ENCODE measurements at regions not wholly inside any gene's neighbourhood (a gene's known extent, or its start where the extent isn't known, plus 50 kb on each side); places are given as distances from the start of the nearest gene placed in this dataset.
A peak's percentile ranks its signal among the peaks of the same experiment; 100 is the strongest.

DNA sequence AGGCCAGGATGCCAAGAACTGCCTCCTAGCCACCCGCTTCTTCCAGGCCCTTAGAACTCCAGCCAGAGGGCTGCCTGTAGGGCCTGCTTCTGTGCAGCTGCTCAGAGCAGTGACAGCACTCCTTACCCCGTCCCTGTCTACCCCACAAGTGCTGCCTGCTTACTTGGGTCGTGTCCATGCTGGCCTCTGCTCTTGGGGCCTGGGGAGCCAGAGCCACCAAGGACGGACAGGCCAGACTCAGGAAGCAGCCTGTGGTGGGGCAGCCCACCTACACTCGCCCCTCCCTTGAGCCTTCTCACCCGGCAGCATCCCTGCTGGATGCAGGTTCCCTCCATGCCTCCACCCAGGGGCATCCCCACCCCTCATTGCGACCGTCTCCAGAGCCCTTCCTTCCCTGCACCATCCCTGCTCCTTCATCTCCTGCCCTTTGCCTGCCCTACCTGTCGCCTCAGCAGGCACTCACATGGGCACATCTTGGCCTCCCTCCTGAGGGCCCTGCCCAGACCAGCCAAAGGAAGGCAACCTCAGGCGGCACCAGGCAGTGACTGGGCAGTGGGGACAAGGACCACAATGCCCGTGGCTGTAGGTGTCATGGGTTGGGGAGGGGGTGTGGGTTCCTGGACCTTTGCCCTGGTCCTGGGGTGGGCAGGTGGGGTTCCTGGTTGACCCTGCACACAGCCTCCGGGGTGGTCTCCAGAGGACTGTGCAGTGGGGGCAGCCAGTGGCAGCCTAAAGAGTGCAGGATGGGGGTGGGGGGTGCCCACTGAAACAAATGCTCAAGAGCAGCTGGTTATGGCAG is 78.0 kb upstream of the TNS3 start:
- POLR2A ChIA-PET = no interaction called here
- CTCF ChIA-PET = no interaction called here
- H3K9me3 ChIP-seq = no peaks in the 10 kb centered on the region
- TF ChIP-seq, protein P1, sequence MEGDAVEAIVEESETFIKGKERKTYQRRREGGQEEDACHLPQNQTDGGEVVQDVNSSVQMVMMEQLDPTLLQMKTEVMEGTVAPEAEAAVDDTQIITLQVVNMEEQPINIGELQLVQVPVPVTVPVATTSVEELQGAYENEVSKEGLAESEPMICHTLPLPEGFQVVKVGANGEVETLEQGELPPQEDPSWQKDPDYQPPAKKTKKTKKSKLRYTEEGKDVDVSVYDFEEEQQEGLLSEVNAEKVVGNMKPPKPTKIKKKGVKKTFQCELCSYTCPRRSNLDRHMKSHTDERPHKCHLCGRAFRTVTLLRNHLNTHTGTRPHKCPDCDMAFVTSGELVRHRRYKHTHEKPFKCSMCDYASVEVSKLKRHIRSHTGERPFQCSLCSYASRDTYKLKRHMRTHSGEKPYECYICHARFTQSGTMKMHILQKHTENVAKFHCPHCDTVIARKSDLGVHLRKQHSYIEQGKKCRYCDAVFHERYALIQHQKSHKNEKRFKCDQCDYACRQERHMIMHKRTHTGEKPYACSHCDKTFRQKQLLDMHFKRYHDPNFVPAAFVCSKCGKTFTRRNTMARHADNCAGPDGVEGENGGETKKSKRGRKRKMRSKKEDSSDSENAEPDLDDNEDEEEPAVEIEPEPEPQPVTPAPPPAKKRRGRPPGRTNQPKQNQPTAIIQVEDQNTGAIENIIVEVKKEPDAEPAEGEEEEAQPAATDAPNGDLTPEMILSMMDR (IDR thresholded peaks at IDR 0.05; ENCODE audit: insufficient read depth in 1 of 2, low read depth in 1 of 2, low read length in 1 of 2, severe bottlenecking in 1 of 2, unreplicated experiment in 1 of 2) = no peak
- no peak overlapping the region for H3K4me3 ChIP-seq (ENCODE audit: low read depth, low read length)
- no peaks in the 10 kb centered on the region for H3K27me3 ChIP-seq (replicated peaks; ENCODE audit: control insufficient read depth, insufficient read depth, low read length)
- BruUV-seq (replicated peaks) = no TSS peak
- no peak for DNase-seq
- Mint-ChIP-seq H3K36me3 (ENCODE audit: insufficient read depth, unreplicated experiment) (peaks cover 7% of the 10 kb centered on the region), H3K9me3 (ENCODE audit: unreplicated experiment) (peaks cover 8% of the 10 kb centered on the region), H3K27ac (ENCODE audit: unreplicated experiment) (peak overlapping the region; percentile 19), H3K4me3 (ENCODE audit: unreplicated experiment) (no peak overlapping the region), H3K4me1 (ENCODE audit: low read depth, unreplicated experiment) (peaks cover 17% of the 10 kb centered on the region), H3K27me3 (ENCODE audit: insufficient read depth, unreplicated experiment) (no peaks in the 10 kb centered on the region)
- peaks cover 39% of the 10 kb centered on the region for H3K4me1 ChIP-seq
- H3K36me3 ChIP-seq (ENCODE audit: control insufficient read depth, insufficient read depth, low read length) = no peaks in the 10 kb centered on the region
- intact Hi-C loops (cut with micrococcal nuclease; ENCODE audit: unreplicated experiment) = loop anchor here (5.0 kb wide), 1 partner anchor 117 kb away; no protein-coding TSS in a partner anchor

DNA sequence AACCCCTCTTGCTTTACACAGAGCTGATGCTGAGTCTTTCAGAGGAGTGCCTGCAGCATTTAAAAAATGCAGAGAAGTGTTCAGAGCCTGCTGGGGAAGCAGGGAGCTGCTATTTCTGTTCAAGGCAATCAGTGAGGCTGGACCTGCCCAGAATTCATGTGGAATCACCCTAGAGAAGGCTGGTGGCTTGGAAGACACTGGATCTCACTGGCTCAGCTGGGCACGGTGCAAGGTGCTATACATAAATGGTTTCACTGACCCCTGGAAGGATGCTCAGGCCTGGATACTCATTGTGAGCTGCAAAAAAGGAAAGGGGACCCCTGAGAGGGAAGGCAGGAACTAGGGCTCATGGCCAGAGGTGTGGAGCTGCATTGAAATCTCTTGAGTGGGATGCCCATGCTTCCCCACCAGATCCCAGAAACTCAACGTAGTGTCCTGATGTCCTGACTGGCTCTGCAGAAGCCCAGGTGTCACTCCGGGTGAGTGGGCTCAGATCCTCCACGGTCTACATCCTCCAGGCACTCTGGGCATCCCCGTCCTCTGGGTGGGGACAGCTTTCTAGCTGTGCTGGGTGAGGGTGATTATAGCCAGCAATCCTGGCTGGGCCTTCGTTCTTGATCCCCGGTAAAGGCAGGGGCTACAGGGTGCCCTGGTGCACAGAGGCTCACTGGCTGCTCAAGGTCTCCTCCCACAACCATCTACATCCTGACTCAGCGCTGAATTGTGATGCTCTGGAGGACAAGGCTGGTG is 77.2 kb upstream of the TNS3 start:
- Histone ChIP-seq H3K27me3 (replicated peaks; ENCODE audit: control insufficient read depth, insufficient read depth, low read length) (no peaks in the 10 kb centered on the region), H3K36me3 (ENCODE audit: control insufficient read depth, insufficient read depth, low read length) (no peaks in the 10 kb centered on the region), H3K4me1 (peaks cover 31% of the 10 kb centered on the region), H3K9me3 (no peaks in the 10 kb centered on the region), H3K4me3 (ENCODE audit: low read depth, low read length) (no peak overlapping the region)
- ChIA-PET POLR2A (no interaction called here), CTCF (no interaction called here)
- Mint-ChIP-seq H3K27ac (ENCODE audit: unreplicated experiment) (no peak overlapping the region), H3K9me3 (ENCODE audit: unreplicated experiment) (peaks cover 8% of the 10 kb centered on the region), H3K4me3 (ENCODE audit: unreplicated experiment) (no peak overlapping the region), H3K4me1 (ENCODE audit: low read depth, unreplicated experiment) (peaks cover 12% of the 10 kb centered on the region), H3K36me3 (ENCODE audit: insufficient read depth, unreplicated experiment) (peaks cover under 1% of the 10 kb centered on the region), H3K27me3 (ENCODE audit: insufficient read depth, unreplicated experiment) (no peaks in the 10 kb centered on the region)
- no TSS peak for BruUV-seq (replicated peaks)
- TF ChIP-seq, protein P1 (IDR thresholded peaks at IDR 0.05; ENCODE audit: insufficient read depth in 1 of 2, low read depth in 1 of 2, low read length in 1 of 2, severe bottlenecking in 1 of 2, unreplicated experiment in 1 of 2) = no peak
- intact Hi-C loops (cut with micrococcal nuclease; ENCODE audit: unreplicated experiment) = no loop called here
- DNase-seq = no peak

DNA sequence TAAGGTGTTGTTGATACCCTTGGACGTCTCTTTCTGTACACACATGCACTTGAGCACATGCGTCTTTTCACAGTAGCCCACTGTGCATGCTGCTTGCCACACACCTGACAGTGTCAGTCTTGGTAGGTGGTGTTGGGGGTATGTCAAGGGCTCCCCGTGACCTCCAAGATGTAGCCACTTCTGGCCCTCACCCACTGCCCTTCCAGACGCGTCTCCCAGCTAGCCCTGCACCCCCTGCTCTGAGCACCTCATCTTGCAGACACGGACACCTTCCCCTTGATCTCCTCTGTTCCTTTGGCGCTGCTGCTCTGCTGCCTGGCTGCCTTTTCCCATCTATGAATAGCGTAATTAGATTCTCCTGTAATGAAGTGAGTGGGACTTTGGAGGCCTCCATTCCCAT is 75.2 kb upstream of the TNS3 start:
- Histone ChIP-seq H3K27me3 (replicated peaks; ENCODE audit: control insufficient read depth, insufficient read depth, low read length) (no peaks in the 10 kb centered on the region), H3K9me3 (no peaks in the 10 kb centered on the region), H3K36me3 (ENCODE audit: control insufficient read depth, insufficient read depth, low read length) (no peaks in the 10 kb centered on the region), H3K4me3 (ENCODE audit: low read depth, low read length) (no peak overlapping the region), H3K4me1 (peaks cover 34% of the 10 kb centered on the region)
- Mint-ChIP-seq H3K4me1 (ENCODE audit: low read depth, unreplicated experiment) (peaks cover 20% of the 10 kb centered on the region), H3K9me3 (ENCODE audit: unreplicated experiment) (peaks cover 2% of the 10 kb centered on the region), H3K36me3 (ENCODE audit: insufficient read depth, unreplicated experiment) (peaks cover 4% of the 10 kb centered on the region), H3K4me3 (ENCODE audit: unreplicated experiment) (no peak overlapping the region), H3K27me3 (ENCODE audit: insufficient read depth, unreplicated experiment) (no peaks in the 10 kb centered on the region), H3K27ac (ENCODE audit: unreplicated experiment) (peak overlapping the region; percentile 8)
- intact Hi-C loops (cut with micrococcal nuclease; ENCODE audit: unreplicated experiment) = no loop called here
- CTCF ChIA-PET = no interaction called here
- BruUV-seq (replicated peaks) = no TSS peak
- DNase-seq = no peak
- POLR2A ChIA-PET = no interaction called here
- TF ChIP-seq, protein P1 (IDR thresholded peaks at IDR 0.05; ENCODE audit: insufficient read depth in 1 of 2, low read depth in 1 of 2, low read length in 1 of 2, severe bottlenecking in 1 of 2, unreplicated experiment in 1 of 2) = no peak
